ENCODE measurements at regions not wholly inside any gene's neighbourhood (a gene's known extent, or its start where the extent isn't known, plus 50 kb on each side); places are given as distances from the start of the nearest gene placed in this dataset.

- TF ChIP-seq ATF3 (IDR thresholded peaks at IDR 0.05) (no peak), CTCF (IDR thresholded peaks at IDR 0.05; ENCODE audit: low read depth, low read length, missing input control) (no peak), RAD21 (IDR thresholded peaks at IDR 0.05) (no peak), MAX (IDR thresholded peaks at IDR 0.05) (no peak), ZBTB33 (IDR thresholded peaks at IDR 0.05) (no peak), REST (IDR thresholded peaks at IDR 0.05) (no peak), YY1 (IDR thresholded peaks at IDR 0.05) (no peak), FOXA1 (IDR thresholded peaks at IDR 0.05) (no peak), EGR1 (IDR thresholded peaks at IDR 0.05; ENCODE audit: low read depth in 2 of 2) (no peak), RXRA (IDR thresholded peaks at IDR 0.05) (no peak), TAF1 (conservative IDR thresholded peaks at IDR 0.05) (no peak), SP1 (IDR thresholded peaks at IDR 0.05) (no peak), GABPA (IDR thresholded peaks at IDR 0.05 in 1 of 2, conservative IDR thresholded peaks at IDR 0.05 in 1 of 2) (no peak)
Observed at GRCh38 chr2:175241691-175242090, 60.2 kb upstream of the ATP5MC3 start.
